Body of pancreas (tissue), 4 donors: ENCODE measurements at regions not wholly inside any gene's neighbourhood (a gene's known extent, or its start where the extent isn't known, plus 50 kb on each side); places are given as distances from the start of the nearest gene placed in this dataset.

ENCODE experiments used
- CTCF ChIP-seq, 7 experiments: fragments of 450-650 bp in 4 of 7; fragments of 200-600 bp in 3 of 7; sonication (generic) in 3 of 7; IDR thresholded peaks; one replicate each; pipeline ENCODE4 v1.5.1; 2016 to 2019; ENCODE audit warnings: antibody characterized with exemption in 7 of 7
- POLR2A ChIP-seq, 3 donors: fragments of 450-650 bp; IDR thresholded peaks; one replicate each; pipeline ENCODE4 v1.6.1; 2016; ENCODE audit warnings: antibody characterized with exemption in 3 of 3, mild to moderate bottlenecking in 2 of 3

- TF ChIP-seq CTCF (IDR thresholded peaks at IDR 0.05) (no peak), POLR2A (IDR thresholded peaks at IDR 0.05) (no peak)
Measured at GRCh38 chr18:76053551-76053950, 441.5 kb downstream of the ZNF516 start.
